HT1080 (cell line): ENCODE measurements at regions not wholly inside any gene's neighbourhood (a gene's known extent, or its start where the extent isn't known, plus 50 kb on each side); places are given as distances from the start of the nearest gene placed in this dataset.
A peak's percentile ranks its signal among the peaks of the same experiment; 100 is the strongest.
"Not testable (repeated sequence)": the region's sequence is repeated elsewhere in the genome, so short reads cannot be mapped to it uniquely, and the experiment has no call there.

Experiments
- DNase-seq: peaks from one replicate; pipeline ENCODE4 v3.0.0-alpha.2; 2015; ENCODE audit warnings: low read depth

GRCh38 chr4:145298885-145299284, 118.5 kb upstream of the OTUD4 start:
- no peak for DNase-seq

GRCh38 chr4:145297556-145297955, 117.2 kb upstream of the OTUD4 start:
- no peak for DNase-seq

DNA sequence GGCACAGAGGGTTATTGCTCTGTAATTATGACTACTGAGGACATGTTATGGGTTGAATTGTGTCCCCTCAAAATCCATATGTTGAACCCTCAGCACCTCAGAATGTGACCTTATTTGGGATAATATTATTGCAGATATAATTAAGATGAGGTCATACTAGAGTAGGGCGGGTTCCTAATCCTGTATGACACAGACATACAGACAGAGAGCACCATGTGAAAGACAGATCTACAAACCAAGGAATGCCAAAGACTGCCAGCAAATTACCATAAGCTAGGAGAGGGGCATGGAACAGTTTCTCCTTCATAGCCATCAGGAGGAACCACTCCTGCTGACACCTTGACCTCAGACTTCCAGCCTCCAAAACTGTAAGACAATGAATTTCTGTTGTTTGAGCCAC, 115.2 kb upstream of the OTUD4 start:
- DNase-seq, result no peak

DNA sequence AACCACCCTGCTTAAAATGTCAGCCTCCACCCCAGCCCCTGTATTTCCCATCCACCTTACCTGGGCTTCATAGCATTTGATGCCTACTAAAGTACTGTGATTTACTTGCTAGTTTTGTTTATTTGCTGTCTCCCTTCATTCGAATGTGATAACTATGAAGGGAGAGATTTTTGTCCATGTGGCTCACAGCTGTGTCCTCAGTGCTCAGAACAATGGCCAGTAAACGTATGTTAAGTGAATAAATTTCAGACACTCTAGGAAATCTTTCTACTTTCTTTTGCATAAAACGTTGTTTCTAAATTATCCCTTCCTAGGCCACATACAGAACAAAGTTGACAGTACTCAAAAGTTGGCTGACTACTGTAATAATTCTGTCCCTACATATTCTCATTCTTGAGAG, 114.7 kb upstream of the OTUD4 start:
- no peak for DNase-seq

DNA sequence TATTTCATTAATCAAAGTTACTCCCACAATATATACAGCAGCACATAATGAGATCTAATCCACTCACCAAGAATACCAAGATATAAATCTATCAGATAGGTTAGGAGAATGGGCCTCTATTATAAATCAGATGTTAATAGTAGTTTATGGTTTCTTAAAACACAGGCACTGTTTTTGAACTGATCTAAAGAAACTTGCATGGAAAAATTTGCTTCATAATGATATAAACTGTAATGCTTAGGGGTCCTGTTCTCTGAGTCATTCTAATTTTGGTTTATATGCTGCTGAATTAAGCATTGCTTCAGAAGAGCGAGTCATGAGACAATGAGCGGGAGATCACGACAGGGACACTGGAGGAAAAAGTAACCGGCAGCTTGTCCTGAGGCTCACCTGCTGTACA, 113.3 kb upstream of the OTUD4 start:
- DNase-seq, result no peak

GRCh38 chr4:145290955-145291354, 110.6 kb upstream of the OTUD4 start:
- DNase-seq, result no peak

DNA sequence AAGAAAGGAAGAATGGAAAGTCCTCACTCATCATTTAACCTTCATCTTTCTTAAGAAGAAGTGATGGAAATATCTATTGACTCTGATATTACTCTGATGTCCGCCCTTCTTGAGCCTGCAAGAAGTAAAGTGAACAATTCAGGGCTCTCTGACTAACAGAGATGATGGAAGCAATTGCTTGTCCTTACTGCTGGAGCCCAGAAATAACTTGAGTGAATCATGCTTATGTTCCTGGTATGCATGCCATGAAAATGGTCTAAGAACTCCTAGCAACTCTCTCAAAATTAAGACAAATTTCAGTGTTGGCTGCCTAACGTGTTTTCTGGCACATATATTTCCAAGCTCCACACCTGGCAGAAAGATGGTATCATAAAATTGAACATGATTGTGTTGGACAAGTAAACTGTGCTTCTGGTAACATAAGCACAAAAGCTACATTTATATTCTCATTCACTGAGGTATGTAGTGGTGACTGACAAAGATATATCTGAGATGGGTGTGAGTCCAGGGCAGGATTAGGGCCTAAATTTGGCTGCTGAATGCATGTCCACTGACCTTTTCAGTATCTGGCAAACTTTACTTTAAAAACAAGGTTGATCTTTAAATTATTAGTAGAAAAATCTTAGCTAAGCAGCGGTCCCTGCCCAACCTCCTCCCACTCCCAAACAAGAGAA, 109.2 kb upstream of the OTUD4 start:
- no peak for DNase-seq

- DNase-seq, result no peak
Observed at GRCh38 chr4:145287351-145287750, 107.0 kb upstream of the OTUD4 start.

DNA sequence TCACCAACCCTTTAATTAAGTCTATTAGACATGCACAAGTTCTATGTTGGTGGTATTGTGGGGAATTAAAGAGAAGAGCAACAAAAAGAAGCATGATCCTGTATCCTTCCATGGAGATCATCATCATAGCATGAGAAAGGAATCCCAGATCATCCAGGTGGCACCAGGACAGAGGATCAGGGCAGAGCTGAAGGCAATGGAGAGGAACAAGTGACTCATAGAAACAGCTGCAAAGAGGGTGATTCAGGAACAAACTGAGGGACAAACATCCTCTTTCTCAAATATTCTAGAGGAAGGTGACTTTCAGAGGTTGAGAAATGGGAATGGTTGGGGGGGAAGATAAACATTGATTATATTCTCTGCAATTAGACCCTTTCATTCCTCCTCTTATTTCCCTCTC, 105.5 kb upstream of the OTUD4 start:
- peak; percentile 75 for DNase-seq

DNA sequence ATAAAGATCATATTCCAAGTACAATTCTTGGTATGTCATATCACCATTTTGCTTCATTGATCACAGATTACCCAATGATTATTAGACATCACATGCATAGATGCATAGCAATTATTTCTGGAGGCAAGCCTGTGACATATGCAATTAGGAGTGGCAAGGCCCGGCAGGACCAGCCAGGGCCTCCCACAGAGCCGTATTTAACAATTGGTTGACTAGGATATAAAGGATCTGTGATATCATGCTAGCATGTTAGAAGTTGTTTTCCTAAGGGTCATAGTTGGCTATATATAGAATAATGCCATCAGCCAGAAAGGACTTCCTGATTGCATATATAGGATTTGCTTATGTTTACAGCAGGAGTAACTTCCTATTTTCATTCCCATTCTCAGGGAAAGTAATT, 103.5 kb upstream of the OTUD4 start:
- no peak for DNase-seq

DNA sequence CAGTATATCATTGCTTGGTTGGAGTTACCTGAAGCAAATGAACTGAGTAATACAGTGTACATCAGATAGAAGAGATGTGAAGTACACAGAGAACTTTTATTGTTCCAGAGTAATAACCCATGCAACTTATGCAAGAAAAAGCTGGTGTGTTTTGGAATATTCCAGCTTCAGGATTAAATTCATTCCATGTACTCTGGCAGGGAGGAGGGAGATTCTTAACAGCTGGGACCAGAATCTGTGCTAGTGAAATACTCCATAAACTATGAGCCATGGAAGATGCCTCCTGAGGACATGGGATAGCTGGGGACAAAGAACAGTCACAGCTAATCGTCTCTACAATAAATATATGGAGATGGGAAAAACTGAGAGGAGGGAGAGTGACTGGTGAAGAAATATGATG, 101.6 kb upstream of the OTUD4 start:
- DNase-seq, result no peak

DNA sequence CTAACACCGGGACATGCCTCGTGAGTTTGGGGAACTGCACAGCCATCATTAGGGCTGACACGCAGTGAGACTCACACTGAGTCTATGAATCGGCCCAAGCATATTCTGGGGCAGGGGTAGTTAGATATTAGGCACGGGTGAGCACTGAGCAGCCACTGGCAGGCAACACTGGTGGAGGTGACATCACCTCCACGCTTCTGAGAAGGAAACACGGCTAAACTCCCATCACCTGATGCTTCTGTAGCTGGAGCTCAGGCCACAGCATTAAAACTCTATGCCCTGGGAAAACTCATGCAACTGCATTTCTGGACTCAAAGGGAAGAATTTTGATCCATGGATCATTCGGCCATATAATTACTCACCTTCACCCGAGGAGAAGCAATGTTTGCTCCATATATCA, 100.8 kb upstream of the OTUD4 start:
- DNase-seq, result no peak

- no peak for DNase-seq
Observed at GRCh38 chr4:145280541-145280940, 100.2 kb upstream of the OTUD4 start.

DNA sequence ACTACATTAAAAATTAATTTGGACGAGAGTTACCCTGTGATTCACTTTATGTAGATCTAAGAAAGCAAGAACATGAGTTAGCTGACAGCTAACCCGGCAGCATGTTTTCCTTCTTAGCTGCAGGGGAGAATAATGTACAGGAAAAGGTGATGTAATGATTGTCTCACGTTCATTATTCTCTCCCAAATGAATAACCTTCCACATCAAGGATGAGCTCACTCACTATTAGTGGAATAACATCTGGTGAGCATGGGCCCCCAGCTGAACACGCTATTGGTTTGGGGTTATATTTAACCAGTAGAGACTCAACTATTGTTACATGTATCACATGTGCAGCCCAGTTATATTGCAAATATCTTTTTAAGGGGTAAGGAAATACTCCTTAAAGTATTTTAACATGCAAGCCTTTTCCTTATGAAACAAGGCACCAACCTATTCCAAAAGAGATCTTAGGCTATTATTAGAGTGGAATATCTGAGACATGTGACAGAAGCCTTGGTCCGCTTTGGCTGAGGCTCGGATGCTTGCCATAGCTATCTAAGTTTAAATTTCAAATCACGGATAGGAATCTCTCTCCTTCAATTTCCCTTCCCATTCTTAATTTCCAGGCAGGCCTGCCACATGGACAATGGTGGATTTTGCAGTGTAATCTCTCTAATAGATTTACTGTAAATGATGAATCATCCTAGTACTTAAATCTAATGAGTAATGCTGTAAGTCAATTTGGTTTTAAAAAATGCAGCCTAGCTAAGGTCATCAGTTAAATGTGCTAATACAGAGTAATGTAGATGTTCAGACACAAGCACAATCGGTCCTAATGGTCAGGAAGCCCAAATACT, 99.0 kb upstream of the OTUD4 start:
- peak; percentile 78 for DNase-seq

- DNase-seq, result peak; percentile 68
Observed at GRCh38 chr4:145278341-145279121, 98.1 kb upstream of the OTUD4 start.

- no peak for DNase-seq
Observed at GRCh38 chr4:145277011-145277410, 96.6 kb upstream of the OTUD4 start.

DNA sequence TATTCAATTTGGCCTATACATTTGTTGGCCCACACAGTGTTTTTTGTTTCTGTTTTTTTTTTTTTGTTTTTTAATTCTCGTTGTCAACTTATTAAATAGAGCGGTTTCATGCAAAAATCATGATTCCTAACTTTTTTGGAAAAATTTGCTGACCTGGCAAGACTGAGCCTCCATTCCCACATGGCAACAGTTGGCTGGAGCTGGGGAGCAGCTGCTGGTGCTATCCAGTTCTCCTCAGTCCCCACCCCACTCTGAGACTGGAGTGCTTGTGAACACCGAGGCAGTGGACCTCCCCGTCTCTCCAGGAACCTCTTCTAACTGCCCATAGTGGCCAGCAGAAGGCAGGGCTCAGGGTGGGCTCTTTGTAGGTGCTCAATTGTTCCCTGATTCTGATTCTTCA, 95.7 kb upstream of the OTUD4 start:
- DNase-seq, result no peak

- no peak for DNase-seq
Observed at GRCh38 chr4:145271194-145271593, 90.8 kb upstream of the OTUD4 start.

GRCh38 chr4:145266881-145267280, 86.5 kb upstream of the OTUD4 start:
- no peak for DNase-seq

- no peak for DNase-seq
Observed at GRCh38 chr4:145260091-145260490, 79.7 kb upstream of the OTUD4 start.

GRCh38 chr4:145255311-145255710, 74.9 kb upstream of the OTUD4 start:
- DNase-seq, result not testable (repeated sequence)

GRCh38 chr4:145252190-145252589, 71.8 kb upstream of the OTUD4 start:
- no peak for DNase-seq
